ENCODE measurements at regions not wholly inside any gene's neighbourhood (a gene's known extent, or its start where the extent isn't known, plus 50 kb on each side); places are given as distances from the start of the nearest gene placed in this dataset.

DNA sequence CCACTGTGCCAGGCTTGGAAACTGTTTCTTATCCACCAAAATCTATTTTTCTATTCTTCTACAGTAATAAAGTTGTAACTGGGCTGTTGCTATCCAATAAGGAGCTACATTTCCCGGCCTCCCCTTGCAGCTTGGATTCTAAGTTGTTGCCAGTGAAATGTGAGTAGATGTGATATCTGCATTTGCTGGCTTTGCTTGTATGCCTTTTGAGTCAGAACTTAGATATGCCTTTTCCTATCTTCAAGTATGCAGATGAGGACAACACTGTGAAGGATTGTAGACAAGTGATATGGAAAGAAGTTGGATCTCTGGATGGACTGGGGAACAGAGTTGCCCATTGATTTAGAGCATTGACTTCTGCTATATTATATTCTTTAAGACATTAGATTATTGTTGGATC, 236.9 kb downstream of the REEP3 start:
- Histone ChIP-seq H3K27ac (no peak overlapping the region), H3K4me3 (no peak overlapping the region), H3K36me3 (no peaks in the 10 kb centered on the region), H3K9me3 (no peaks in the 10 kb centered on the region), H3K4me1 (no peaks in the 10 kb centered on the region), H3K27me3 (no peaks in the 10 kb centered on the region)
- no peak for TF ChIP-seq CTCF (IDR thresholded peaks at IDR 0.05)
- intact Hi-C loops (cut with DNase I; ENCODE audit: low total_unique reads): loop anchor here (5.0 kb wide), 1 partner anchor 1636 kb away; no protein-coding TSS in a partner anchor
- DNase-seq: no peak

- no peak for TF ChIP-seq CTCF (IDR thresholded peaks at IDR 0.05)
- H3K27ac ChIP-seq: no peak overlapping the region
- H3K9me3 ChIP-seq: no peaks in the 10 kb centered on the region
- no peak overlapping the region for H3K4me3 ChIP-seq
- H3K36me3 ChIP-seq: no peaks in the 10 kb centered on the region
- intact Hi-C loops (cut with DNase I; ENCODE audit: low total_unique reads): loop anchor here (5.0 kb wide), 1 partner anchor 1637 kb away; no protein-coding TSS in a partner anchor
- no peak for DNase-seq
- H3K4me1 ChIP-seq: no peaks in the 10 kb centered on the region
- H3K27me3 ChIP-seq: no peaks in the 10 kb centered on the region
These were observed 238.1 kb downstream of the REEP3 start for GRCh38 chr10:63759335-63759734.

DNA sequence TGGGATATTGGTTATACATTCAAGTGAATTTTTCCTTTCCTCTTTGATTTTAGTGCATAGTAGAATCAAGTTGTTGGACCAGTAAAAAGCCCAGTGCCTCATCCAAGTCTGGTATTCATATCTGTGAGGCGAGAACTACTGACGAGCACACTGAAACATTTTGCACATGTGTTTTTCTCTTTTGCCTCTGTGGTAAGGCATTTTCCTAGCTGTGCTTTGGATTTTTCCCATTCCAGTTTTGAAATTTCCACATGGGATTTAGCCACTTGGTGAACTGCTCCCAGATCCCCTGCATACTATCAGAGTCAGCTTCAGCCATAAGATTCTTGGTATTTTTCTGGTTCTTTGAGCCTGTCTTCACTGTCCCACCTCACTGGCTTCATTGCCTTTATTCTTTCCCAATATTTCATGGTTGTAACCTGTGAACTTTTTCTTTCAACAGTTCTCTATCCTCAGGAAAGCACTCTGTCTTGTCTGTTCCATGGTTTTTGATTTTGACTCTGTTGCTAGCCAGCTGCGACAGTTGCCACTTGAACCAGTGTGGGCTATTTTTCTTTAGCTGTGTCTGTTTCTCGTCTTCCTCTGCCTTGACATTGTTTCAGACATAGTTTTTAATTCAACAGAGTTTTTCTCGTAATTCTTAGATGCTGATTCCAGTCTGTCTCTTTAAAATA, 239.0 kb downstream of the REEP3 start:
- Histone ChIP-seq H3K4me3 (no peak overlapping the region), H3K4me1 (no peaks in the 10 kb centered on the region), H3K27me3 (no peaks in the 10 kb centered on the region), H3K9me3 (no peaks in the 10 kb centered on the region), H3K27ac (no peak overlapping the region), H3K36me3 (no peaks in the 10 kb centered on the region)
- no peak for TF ChIP-seq CTCF (IDR thresholded peaks at IDR 0.05)
- DNase-seq: no peak
- intact Hi-C loops (cut with DNase I; ENCODE audit: low total_unique reads): no loop called here

- Histone ChIP-seq H3K4me1 (no peaks in the 10 kb centered on the region), H3K27ac (no peak overlapping the region), H3K36me3 (no peaks in the 10 kb centered on the region), H3K27me3 (no peaks in the 10 kb centered on the region), H3K4me3 (no peak overlapping the region), H3K9me3 (no peaks in the 10 kb centered on the region)
- DNase-seq: no peak
- intact Hi-C loops (cut with DNase I; ENCODE audit: low total_unique reads): no loop called here
- no peak for TF ChIP-seq CTCF (IDR thresholded peaks at IDR 0.05)
These were observed 239.5 kb downstream of the REEP3 start for GRCh38 chr10:63760708-63761047.

DNA sequence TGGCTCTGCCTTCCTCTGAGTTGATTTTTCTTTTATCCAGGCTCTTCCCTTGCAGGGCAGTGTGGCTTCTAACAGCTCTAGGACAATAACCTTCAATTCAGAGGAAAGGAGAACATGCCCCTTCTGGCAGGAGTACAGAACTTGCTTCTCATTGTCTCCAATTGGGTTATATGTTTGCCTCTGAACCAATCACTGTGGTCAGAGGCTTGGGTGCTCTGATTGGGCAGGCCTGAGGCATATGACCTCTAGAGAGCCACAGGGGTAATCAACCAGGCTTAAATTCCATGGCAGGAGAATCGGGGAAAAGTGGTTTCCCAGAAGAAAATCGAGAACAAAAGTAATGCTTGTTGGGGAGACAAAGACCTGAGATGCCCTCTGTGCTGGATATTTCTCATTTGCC, 240.0 kb downstream of the REEP3 start:
- intact Hi-C loops (cut with DNase I; ENCODE audit: low total_unique reads): no loop called here
- peaks cover 0 to under 1% (median 0%) of the 10 kb centered on the region in 4 donors for H3K4me1 ChIP-seq
- H3K36me3 ChIP-seq: no peaks in the 10 kb centered on the region
- no peak for TF ChIP-seq CTCF (IDR thresholded peaks at IDR 0.05)
- no peaks in the 10 kb centered on the region for H3K9me3 ChIP-seq
- no peaks in the 10 kb centered on the region for H3K27me3 ChIP-seq
- DNase-seq: no peak
- H3K27ac ChIP-seq: no peak overlapping the region
- H3K4me3 ChIP-seq: no peak overlapping the region

- Histone ChIP-seq H3K27ac (no peak overlapping the region), H3K4me3 (no peak overlapping the region), H3K36me3 (no peaks in the 10 kb centered on the region), H3K9me3 (no peaks in the 10 kb centered on the region), H3K27me3 (no peaks in the 10 kb centered on the region), H3K4me1 (peaks cover 0 to 16% (median 5%) of the 10 kb centered on the region in 4 donors)
- DNase-seq: no peak
- no peak for TF ChIP-seq CTCF (IDR thresholded peaks at IDR 0.05)
- intact Hi-C loops (cut with DNase I; ENCODE audit: low total_unique reads): no loop called here
These were observed 242.5 kb downstream of the REEP3 start for GRCh38 chr10:63763744-63764143.
